Spleen (tissue), 11 donors: ENCODE measurements at regions not wholly inside any gene's neighbourhood (a gene's known extent, or its start where the extent isn't known, plus 50 kb on each side); places are given as distances from the start of the nearest gene placed in this dataset.

ENCODE experiments used
- DNase-seq: peaks from one replicate; pipeline ENCODE4 v3.0.0-alpha.2; 2020
- H3K27ac ChIP-seq, 8 donors: fragments of 200-600 bp; sonication (generic) in 7 of 8; 1 replicate in 4 of 8; 2 replicates in 4 of 8; pipeline versions ENCODE4 v1.5.0 to v1.8.0; 2016 to 2021; ENCODE audit warnings: inconsistent platforms in 4 of 8, mild to moderate bottlenecking in 4 of 8, moderate library complexity in 1 of 8
- H3K27me3 ChIP-seq, 7 donors: fragments of 200-600 bp; sonication (generic) in 6 of 7; replicated peaks in 1 of 7; 1 replicate in 4 of 7; 2 replicates in 3 of 7; pipeline versions ENCODE4 v1.5.0 to v1.8.0; 2016 to 2021; ENCODE audit warnings: inconsistent platforms in 3 of 7, mild to moderate bottlenecking in 1 of 7
- H3K36me3 ChIP-seq, 6 donors: fragments of 200-600 bp; sonication (generic) in 5 of 6; 1 replicate in 4 of 6; 2 replicates in 2 of 6; pipeline versions ENCODE4 v1.5.0 to v1.8.0; 2016 to 2021; ENCODE audit warnings: inconsistent platforms in 2 of 6
- H3K4me1 ChIP-seq, 6 donors: fragments of 200-600 bp; sonication (generic) in 5 of 6; 1 replicate in 3 of 6; 2 replicates in 3 of 6; pipeline versions ENCODE4 v1.5.0 to v1.8.0; 2016 to 2021; ENCODE audit warnings: inconsistent platforms in 3 of 6
- H3K4me3 ChIP-seq, 8 donors: fragments of 200-600 bp; sonication (generic) in 7 of 8; 1 replicate in 4 of 8; 2 replicates in 4 of 8; pipeline versions ENCODE4 v1.5.0 to v1.8.0; 2016 to 2021; ENCODE audit warnings: inconsistent platforms in 4 of 8, mild to moderate bottlenecking in 4 of 8, moderate library complexity in 2 of 8
- H3K9me3 ChIP-seq, 8 donors: fragments of 200-600 bp; sonication (generic) in 7 of 8; 1 replicate in 4 of 8; 2 replicates in 4 of 8; pipeline versions ENCODE4 v1.5.0 to v1.8.0; 2016 to 2021; ENCODE audit warnings: inconsistent platforms in 4 of 8
- CTCF ChIP-seq, 11 experiments: fragments of 200-600 bp in 7 of 11; fragments of 450-650 bp in 4 of 11; sonication (generic) in 4 of 11; IDR thresholded peaks in 8 of 11; conservative IDR thresholded peaks in 3 of 11; 1 replicate in 7 of 11; 2 replicates in 4 of 11; pipeline versions ENCODE4 v1.4.0 to v1.8.0; 2016 to 2021; ENCODE audit warnings: antibody characterized with exemption in 11 of 11, inconsistent platforms in 4 of 11, mild to moderate bottlenecking in 1 of 11
- POLR2A ChIP-seq, 3 donors: fragments of 450-650 bp; IDR thresholded peaks; one replicate each; pipeline ENCODE4 v1.5.1; 2017; ENCODE audit warnings: antibody characterized with exemption in 3 of 3, mild to moderate bottlenecking in 1 of 3
- POLR2AphosphoS5 ChIP-seq, 3 donors: sonication (generic); formaldehyde crosslinking; IDR thresholded peaks; one replicate each; pipeline ENCODE4 v1.5.1; 2017; ENCODE audit warnings: antibody characterized with exemption in 3 of 3
- WGBS, 5 donors: extraction: QIAGEN DNeasy Blood & Tissue Kit in 3 of 5; methylation state at CpG; one replicate each; pipeline versions ENCODE4 v1.1.5 to v1.1.7; 2013 to 2018; 5-methylcytosine and 5-hydroxymethylcytosine counted together
- intact Hi-C: fragments of 100-400 bp; cut with DNase I; formaldehyde crosslinking; loops from one replicate; pipeline ENCODE4 v1.15.0; 2023; ENCODE audit warnings: low total_unique reads
- donor health status: healthy with polysubstance abuse.
- donor health status: DM: no; HTN: no; CAD: no; lungs with moderate emphysema.
- donor health status: DM: no; HTN: no; CAD: no.
- donor health status: Bipolar disorder and iron deficiency.
- donor health status: healthy.
- donor health status: DM: no; HTN: no; CAD: no.
- donor health status: DM: yes; HTN: yes; CAD: no.

- TF ChIP-seq CTCF (IDR thresholded peaks at IDR 0.05 in 8 of 11, conservative IDR thresholded peaks at IDR 0.05 in 3 of 11) = no peak
- no peak for TF ChIP-seq POLR2A (IDR thresholded peaks at IDR 0.05)
- TF ChIP-seq POLR2AphosphoS5 (IDR thresholded peaks at IDR 0.05) = no peak
- Histone ChIP-seq H3K4me1 (no peaks in the 10 kb centered on the region), H3K9me3 (peaks cover 7 to 56% (median 42%) of the 10 kb centered on the region in 8 donors), H3K4me3 (no peak overlapping the region), H3K36me3 (no peaks in the 10 kb centered on the region), H3K27ac (no peak overlapping the region), H3K27me3 (no peaks in the 10 kb centered on the region)
- 80 to 85% (median 85%) methylated on average over 2 of the region's 2 CpGs for WGBS, 5 donors
- no peak for DNase-seq
- intact Hi-C loops = no loop called here
These were observed 117.4 kb upstream of the PRDM1 start for GRCh38 chr6:105968603-105969333.

- WGBS, 5 donors = 84 to 95% (median 92%) methylated on average over 9 of the region's 9 CpGs
- H3K9me3 ChIP-seq = peaks cover 6 to 49% (median 36%) of the 10 kb centered on the region in 8 donors
- intact Hi-C loops = no loop called here
These were observed 118.1 kb upstream of the PRDM1 start for GRCh38 chr6:105967917-105968602.

GRCh38 chr6:105966481-105966880 lies 119.7 kb upstream of the PRDM1 start:
- Histone ChIP-seq H3K4me1 (no peaks in the 10 kb centered on the region), H3K36me3 (no peaks in the 10 kb centered on the region), H3K27ac (no peak overlapping the region), H3K27me3 (no peaks in the 10 kb centered on the region), H3K9me3 (peaks cover 0 to 33% (median 20%) of the 10 kb centered on the region in 8 donors), H3K4me3 (no peak overlapping the region)
- DNase-seq = no peak
- intact Hi-C loops = no loop called here
- 78 to 100% (median 94%) methylated on average over 1 of the region's 1 CpG for WGBS, 5 donors
- TF ChIP-seq CTCF (IDR thresholded peaks at IDR 0.05 in 8 of 11, conservative IDR thresholded peaks at IDR 0.05 in 3 of 11) (no peak), POLR2A (IDR thresholded peaks at IDR 0.05) (no peak), POLR2AphosphoS5 (IDR thresholded peaks at IDR 0.05) (no peak)

More at GRCh38 chr6:105967917-105968602, 118.1 kb upstream of the PRDM1 start:
- no peaks in the 10 kb centered on the region for H3K36me3 ChIP-seq
- H3K27me3 ChIP-seq = no peaks in the 10 kb centered on the region
- no peaks in the 10 kb centered on the region for H3K4me1 ChIP-seq
- DNase-seq = no peak
- no peak for TF ChIP-seq POLR2A (IDR thresholded peaks at IDR 0.05)
- TF ChIP-seq POLR2AphosphoS5 (IDR thresholded peaks at IDR 0.05) = no peak
- TF ChIP-seq CTCF (IDR thresholded peaks at IDR 0.05 in 8 of 11, conservative IDR thresholded peaks at IDR 0.05 in 3 of 11) = no peak
- H3K4me3 ChIP-seq = no peak overlapping the region
- no peak overlapping the region for H3K27ac ChIP-seq
